HepG2 (cell line): ENCODE measurements at regions not wholly inside any gene's neighbourhood (a gene's known extent, or its start where the extent isn't known, plus 50 kb on each side); places are given as distances from the start of the nearest gene placed in this dataset.
A peak's percentile ranks its signal among the peaks of the same experiment; 100 is the strongest.

Source experiments
- ATAC-seq: fragments of 200-7000 bp; cut with Tn5 transposase; 3 replicates; pipeline ENCODE4 v1.9.1; 2020; ENCODE audit warnings: mild to moderate bottlenecking, moderate library complexity
- BruUV-seq: library from RNA; stranded (reverse); fragments of 400-500 nt; replicated peaks from 2 replicates; lab custom pipeline; 2021; lab: Mats Ljungman, UMichigan
- CTCF ChIA-PET: fragments of 300-600 bp; formaldehyde crosslinking; extraction: SDS; loops from one replicate; lab custom pipeline; 2021; ENCODE audit warnings: low total read pairs, inconsistent platforms, low intra/inter-chr PET ratio; lab: Yijun Ruan, JAX
- POLR2A ChIA-PET: fragments of 350-600 bp; sonication (Branson Sonifier 250); formaldehyde crosslinking; loops from one replicate; lab custom pipeline; 2020; ENCODE audit warnings: antibody characterized with exemption, inconsistent platforms; lab: Yijun Ruan, JAX
- DNase-seq: peaks from one replicate; pipeline ENCODE4 v3.0.0-alpha.2; 2015; ENCODE audit warnings: low spot score
- FAIRE-seq: peaks from 3 replicates; lab custom pipeline; 2011; peaks lifted over from hg19 to GRCh38; lab: Jason Lieb, UNC
- H2AFZ ChIP-seq: one replicate; pipeline ENCODE4 v1.6.1; 2011; ENCODE audit warnings: low read length, inconsistent platforms
- H3K27ac ChIP-seq: fragments of 300-600 bp; 3 replicates; pipeline ENCODE4 v1.8.0; 2011; ENCODE audit warnings: mixed run types, mild to moderate bottlenecking, mixed read lengths, low read length, inconsistent platforms; ENCODE audit not compliant: insufficient read depth; ENCODE audit errors: extremely low read length
- H3K27me3 ChIP-seq, 2 experiments: fragments of 200-600 bp in 1 of 2; 2 replicates in 1 of 2; 3 replicates in 1 of 2; pipeline versions ENCODE4 v1.6.0 to v1.8.0; 2011; ENCODE audit warnings: low read length in 2 of 2, mild to moderate bottlenecking in 2 of 2, moderate library complexity in 2 of 2, inconsistent platforms in 1 of 2; ENCODE audit not compliant: insufficient read depth in 2 of 2, control insufficient read depth in 1 of 2
- H3K36me3 ChIP-seq, 2 experiments: fragments of 200-600 bp in 1 of 2; replicated peaks in 1 of 2; 2 replicates in 1 of 2; 3 replicates in 1 of 2; pipeline versions ENCODE4 v1.5.1 to v1.8.0; 2011; ENCODE audit warnings: low read length in 2 of 2, inconsistent platforms in 1 of 2; ENCODE audit not compliant: insufficient read depth in 2 of 2, control insufficient read depth in 1 of 2
- H3K4me1 ChIP-seq: 2 replicates; pipeline ENCODE4 v1.5.1; 2012; ENCODE audit warnings: low read length, inconsistent platforms; ENCODE audit not compliant: insufficient read depth
- H3K4me2 ChIP-seq: 2 replicates; pipeline ENCODE4 v1.6.0; 2011; ENCODE audit warnings: low read depth, low read length, inconsistent platforms
- H3K4me3 ChIP-seq, 3 experiments: fragments of 200-600 bp in 1 of 3; sonication (generic), shearing (Covaris generic) in 1 of 3; replicated peaks in 1 of 3; 2 replicates each; pipeline ENCODE4 v1.5.1; 2011 to 2016; ENCODE audit warnings: low read length in 3 of 3, inconsistent platforms in 2 of 3, low read depth in 2 of 3, mild to moderate bottlenecking in 2 of 3, control low read depth in 1 of 3, mixed read lengths in 1 of 3; ENCODE audit not compliant: insufficient read depth in 1 of 3
- H3K79me2 ChIP-seq: one replicate; pipeline ENCODE4 v1.6.1; 2011; ENCODE audit warnings: low read length, inconsistent platforms; ENCODE audit not compliant: insufficient read depth
- H3K9ac ChIP-seq: 2 replicates; pipeline ENCODE4 v1.6.0; 2011; ENCODE audit warnings: mild to moderate bottlenecking, low read depth, low read length, inconsistent platforms; ENCODE audit not compliant: insufficient read depth
- H3K9me3 ChIP-seq: 2 replicates; pipeline ENCODE4 v1.5.1; 2012; ENCODE audit warnings: mild to moderate bottlenecking, low read length
- H4K20me1 ChIP-seq: 2 replicates; pipeline ENCODE4 v1.6.0; 2011; ENCODE audit warnings: inconsistent platforms, mild to moderate bottlenecking, low read length, moderate library complexity; ENCODE audit not compliant: insufficient read depth
- CTCF ChIP-seq: sonication (generic); formaldehyde crosslinking; IDR thresholded peaks from 2 replicates; pipeline ENCODE4 v1.5.0; 2020; ENCODE audit warnings: mild to moderate bottlenecking, missing genetic modification reagents, moderate library complexity
- DNMT3B ChIP-seq: conservative IDR thresholded peaks from 2 replicates; pipeline ENCODE4 v1.6.1; 2016; ENCODE audit warnings: missing biosample characterization, control low read depth
- GMEB2 ChIP-seq: IDR thresholded peaks from 2 replicates; pipeline ENCODE4 v1.6.1; 2016; ENCODE audit warnings: missing biosample characterization, missing genetic modification reagents, low read depth
- KAT2B ChIP-seq: fragments of 150-350 bp; IDR thresholded peaks from 2 replicates; pipeline ENCODE4 v1.6.1; 2014; ENCODE audit warnings: low read depth, low read length, borderline replicate concordance
- MYPOP ChIP-seq: sonication (generic); formaldehyde crosslinking; IDR thresholded peaks from 2 replicates; pipeline ENCODE4 v1.8.1; 2023; ENCODE audit warnings: mild to moderate bottlenecking, moderate library complexity, missing genetic modification reagents
- RAD21 ChIP-seq: fragments of 450-650 bp; formaldehyde crosslinking; IDR thresholded peaks from 2 replicates; pipeline ENCODE4 v1.5.0; 2020; ENCODE audit warnings: mild to moderate bottlenecking
- RORA ChIP-seq: sonication (generic); formaldehyde crosslinking; IDR thresholded peaks from 2 replicates; pipeline ENCODE4 v1.5.0; 2020; ENCODE audit warnings: mild to moderate bottlenecking, missing genetic modification reagents, moderate library complexity
- SIN3A ChIP-seq: IDR thresholded peaks from 2 replicates; pipeline ENCODE4 v1.6.1; 2011; ENCODE audit warnings: low read depth, mild to moderate bottlenecking, control low read depth, low read length, borderline replicate concordance
- SKIL ChIP-seq: sonication (generic); formaldehyde crosslinking; IDR thresholded peaks from 2 replicates; pipeline ENCODE4 v1.8.0; 2022; ENCODE audit warnings: missing genetic modification reagents, mild to moderate bottlenecking, moderate library complexity, borderline replicate concordance
- SMC3 ChIP-seq: IDR thresholded peaks from 2 replicates; pipeline ENCODE4 v1.6.1; 2011; ENCODE audit warnings: low read length, improper control_type of control experiment
- STAG1 ChIP-seq: sonication (generic); formaldehyde crosslinking; IDR thresholded peaks from 2 replicates; pipeline ENCODE4 v1.4.0; 2020; ENCODE audit warnings: missing genetic modification reagents
- ZFP36 ChIP-seq: fragments of 150-350 bp; IDR thresholded peaks from 2 replicates; pipeline ENCODE4 v1.6.1; 2018; ENCODE audit warnings: borderline replicate concordance, low read length, low read depth; ENCODE audit not compliant: partially characterized antibody
- ZNF180 ChIP-seq: sonication (generic); formaldehyde crosslinking; IDR thresholded peaks from 2 replicates; pipeline ENCODE4 v1.4.0; 2020; ENCODE audit warnings: low read depth, missing genetic modification reagents, borderline replicate concordance
- ZNF770 ChIP-seq: sonication (generic); formaldehyde crosslinking; IDR thresholded peaks from 2 replicates; pipeline ENCODE4 v1.5.0; 2020; ENCODE audit warnings: mild to moderate bottlenecking, missing genetic modification reagents
- ZZZ3 ChIP-seq: sonication (generic); formaldehyde crosslinking; IDR thresholded peaks from 2 replicates; pipeline ENCODE4 v1.4.0; 2020; ENCODE audit warnings: missing genetic modification reagents, mild to moderate bottlenecking, borderline replicate concordance
- WGBS: methylation state at CpG from one replicate; pipeline ENCODE4 v1.1.6; 2017; ENCODE audit warnings: low lambda C conversion rate; 5-methylcytosine and 5-hydroxymethylcytosine counted together
- in situ Hi-C: cut with HindIII; loops from 2 replicates; pipeline ENCODE4 v1.10.0; 2017; ENCODE audit warnings: low pct_unique_long_range_greater_than_20kb; ENCODE audit not compliant: extremely low pct_ligation_motif_present
- intact Hi-C: fragments of 100-400 bp; cut with micrococcal nuclease; formaldehyde crosslinking; loops from one replicate; pipeline ENCODE4 v1.10.0; 2022; ENCODE audit not compliant: unreplicated experiment

DNA sequence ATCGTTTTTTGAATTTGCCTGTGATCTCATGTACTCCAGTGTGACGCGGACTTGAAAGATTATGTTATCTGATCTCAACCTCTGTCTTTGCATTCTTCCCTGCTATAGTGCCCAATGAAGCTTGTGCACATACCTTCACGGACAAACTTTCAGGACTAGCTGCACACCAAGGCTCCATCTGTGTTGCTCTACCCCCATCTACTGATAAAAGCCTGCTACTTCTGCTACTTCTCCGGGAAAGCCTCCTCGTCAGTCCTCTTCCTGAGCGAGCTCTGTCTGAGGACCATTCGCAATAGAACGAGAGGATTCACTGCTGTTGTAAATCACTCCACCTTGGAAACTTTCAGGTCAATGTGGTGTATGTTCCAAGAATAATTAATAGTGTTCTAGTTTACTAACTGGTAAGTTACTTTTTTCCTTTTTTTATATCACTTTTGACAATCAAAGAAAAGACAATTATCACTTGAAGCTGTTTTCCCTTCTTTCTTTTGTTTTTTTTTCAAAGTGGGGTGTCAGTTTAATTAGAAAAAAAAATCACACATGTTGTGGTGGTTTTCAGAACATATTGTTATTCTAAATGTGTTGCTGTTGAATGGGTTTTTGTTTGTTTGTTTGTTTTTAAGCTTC, 217.6 kb downstream of the ARRDC4 start:
- 3% methylated on average over 9 of the region's 9 CpGs for WGBS
- DNase-seq = peak; percentile 56
- Histone ChIP-seq H3K79me2 (no peaks in the 10 kb centered on the region), H3K9ac (no peak overlapping the region), H3K27ac (no peak overlapping the region), H3K27me3 (peaks cover 0 to 14% of the 10 kb centered on the region in 2 experiments; a peak in 1 of 5 replicates), H3K4me1 (no peaks in the 10 kb centered on the region), H3K9me3 (no peaks in the 10 kb centered on the region), H4K20me1 (no peaks in the 10 kb centered on the region), H2AFZ (no peak overlapping the region), H3K4me2 (no peak overlapping the region), H3K36me3 (no peaks in the 10 kb centered on the region), H3K4me3 (no peak overlapping the region)
- peak; percentile 97 for ATAC-seq
- CTCF ChIA-PET = interaction anchor here (1.8 to 1.9 kb wide), 2 partner anchors 269 to 274 kb away, joined by 14 to 17 read pairs; no protein-coding TSS in a partner anchor
- POLR2A ChIA-PET = no interaction called here
- intact Hi-C loops (loop anchor here (1.0 to 10.0 kb wide), 5 partner anchors 93 to 274 kb away; no protein-coding TSS in a partner anchor), in situ Hi-C loops (loop anchor here (5.0 kb wide), 1 partner anchor 276 kb away; no protein-coding TSS in a partner anchor)
- peak; percentile 73 for FAIRE-seq
- no TSS peak for BruUV-seq
- TF ChIP-seq ZNF770 (CRISPR knock-in tag) = no peak
- no peak for TF ChIP-seq ZFP36
- peak; percentile 66 for TF ChIP-seq SMC3
- no peak for TF ChIP-seq GMEB2 (CRISPR knock-in tag)
- TF ChIP-seq SKIL (CRISPR knock-in tag) = no peak
- no peak for TF ChIP-seq ZNF180 (CRISPR knock-in tag)
- TF ChIP-seq SIN3A = no peak
- no peak for TF ChIP-seq DNMT3B (CRISPR knock-in tag)
- TF ChIP-seq ZZZ3 (CRISPR knock-in tag) = no peak
- peak; percentile 94 for TF ChIP-seq STAG1 (CRISPR knock-in tag)
- no peak for TF ChIP-seq KAT2B
- TF ChIP-seq CTCF (CRISPR knock-in tag) = peak; percentile 85
- TF ChIP-seq RAD21 = peak; percentile 57
- no peak for TF ChIP-seq MYPOP
- no peak for TF ChIP-seq RORA (CRISPR knock-in tag)
